C4-2B (cell line): ENCODE measurements at regions not wholly inside any gene's neighbourhood (a gene's known extent, or its start where the extent isn't known, plus 50 kb on each side); places are given as distances from the start of the nearest gene placed in this dataset.

Experiments used
- H3K27ac ChIP-seq: fragments of 450-650 bp; 2 replicates; pipeline ENCODE4 v1.5.1; 2017
- CTCF ChIP-seq: fragments of 450-650 bp; conservative IDR thresholded peaks from 2 replicates; pipeline ENCODE4 v1.5.1; 2017; ENCODE audit warnings: mild to moderate bottlenecking
- ZFX ChIP-seq: fragments of 450-650 bp; IDR thresholded peaks from 2 replicates; pipeline ENCODE4 v1.6.1; 2017

DNA sequence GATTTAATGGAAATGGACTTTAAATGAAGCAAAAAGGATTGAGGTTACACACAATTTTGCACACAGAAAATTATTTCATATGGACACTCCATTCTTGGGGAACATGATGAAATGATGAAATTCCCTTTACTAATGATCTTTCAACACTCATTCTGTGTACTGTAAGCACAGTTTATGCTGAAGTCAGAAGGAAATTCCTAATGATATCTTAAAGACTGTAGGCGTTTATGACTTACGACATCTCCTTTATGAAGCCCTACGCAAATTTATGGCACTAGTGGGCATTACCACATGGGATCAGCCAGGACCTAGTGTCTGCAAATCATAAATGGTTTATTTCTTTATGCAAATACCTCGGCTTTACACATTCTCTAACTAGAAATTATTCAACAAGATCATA lies 97.9 kb upstream of the SOX5 start:
- no peak for TF ChIP-seq CTCF
- TF ChIP-seq ZFX, result no peak
- no peak overlapping the region for H3K27ac ChIP-seq

DNA sequence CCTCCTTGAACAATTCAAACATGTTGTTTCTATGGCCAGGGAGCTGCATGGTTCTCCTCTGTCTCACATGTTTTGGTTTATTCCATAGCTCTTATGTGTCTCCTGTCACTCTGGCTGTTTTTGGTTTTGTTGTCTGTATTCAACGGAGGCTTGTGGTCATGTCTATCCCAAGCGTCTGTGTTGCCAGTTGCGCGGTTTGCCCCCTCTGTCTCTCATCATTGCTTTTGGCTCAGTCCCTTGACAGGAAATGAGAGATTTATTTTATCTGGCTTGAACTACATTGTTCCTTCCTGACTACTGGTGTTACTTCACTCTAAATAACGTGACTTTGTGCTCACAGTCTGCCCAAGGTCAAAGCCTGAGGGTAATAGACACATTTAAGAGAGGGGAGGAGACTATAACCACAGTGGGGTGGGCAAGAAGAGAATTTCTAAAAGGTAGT lies 96.4 kb upstream of the SOX5 start:
- TF ChIP-seq CTCF (no peak), ZFX (no peak)

DNA sequence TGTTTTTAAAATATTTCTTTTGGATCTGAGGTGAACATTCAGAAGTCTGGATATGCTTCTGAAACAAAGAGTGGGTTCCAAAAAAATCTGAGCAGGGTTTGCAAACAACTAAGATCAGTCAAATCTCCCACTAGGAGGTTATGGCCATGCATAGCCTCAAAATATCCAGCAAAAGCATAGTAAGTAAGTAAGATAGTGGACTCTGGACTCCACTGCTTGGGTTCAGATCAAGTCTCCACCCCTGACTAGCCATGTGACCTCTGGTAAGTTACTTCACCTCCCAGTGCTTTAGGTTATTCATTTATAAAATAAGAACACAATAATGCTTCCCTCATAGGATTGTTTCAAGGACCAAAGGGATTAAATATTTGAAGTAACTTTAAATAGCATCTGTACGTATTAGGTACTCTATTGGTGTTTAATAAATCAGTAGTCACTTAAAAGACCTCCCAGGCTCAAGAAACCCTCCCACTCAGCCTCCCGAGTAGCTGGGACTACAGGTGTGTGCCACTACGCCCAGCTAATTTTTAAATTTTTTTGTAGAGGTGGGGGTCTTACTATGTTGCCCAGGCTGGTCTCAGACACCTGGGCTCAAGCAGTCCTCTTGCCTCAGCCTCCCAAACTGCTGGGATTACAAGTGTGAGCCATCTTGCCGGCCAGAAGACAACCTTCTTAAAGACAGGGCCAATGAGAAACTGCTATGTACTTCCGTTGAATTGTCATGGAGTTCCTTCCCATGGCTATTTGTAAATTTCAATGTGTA lies 95.7 kb upstream of the SOX5 start:
- no peak overlapping the region for H3K27ac ChIP-seq
- no peak for TF ChIP-seq CTCF
- TF ChIP-seq ZFX, result no peak

More for the DNA sequence above, 96.4 kb upstream of the SOX5 start:
- no peak overlapping the region for H3K27ac ChIP-seq

DNA sequence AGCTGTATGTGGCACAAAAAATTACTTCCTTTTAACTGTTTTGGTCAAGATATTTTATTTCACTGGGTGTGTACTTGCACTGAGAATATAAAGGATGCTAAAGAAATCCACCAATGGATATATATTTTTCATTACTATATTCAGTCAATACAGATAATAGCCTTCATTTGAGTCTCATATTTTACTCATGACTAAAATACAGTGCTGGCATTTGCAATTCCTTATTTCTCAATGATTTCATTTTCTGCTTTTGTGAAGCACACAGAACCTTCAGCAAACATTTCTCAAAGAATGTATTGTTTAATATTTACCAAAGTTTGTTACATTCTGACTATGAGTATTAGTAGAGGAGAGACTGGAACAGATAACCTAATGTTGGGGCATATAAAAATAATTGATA lies 93.2 kb upstream of the SOX5 start:
- TF ChIP-seq ZFX (no peak), CTCF (no peak)
- H3K27ac ChIP-seq, result no peak overlapping the region

DNA sequence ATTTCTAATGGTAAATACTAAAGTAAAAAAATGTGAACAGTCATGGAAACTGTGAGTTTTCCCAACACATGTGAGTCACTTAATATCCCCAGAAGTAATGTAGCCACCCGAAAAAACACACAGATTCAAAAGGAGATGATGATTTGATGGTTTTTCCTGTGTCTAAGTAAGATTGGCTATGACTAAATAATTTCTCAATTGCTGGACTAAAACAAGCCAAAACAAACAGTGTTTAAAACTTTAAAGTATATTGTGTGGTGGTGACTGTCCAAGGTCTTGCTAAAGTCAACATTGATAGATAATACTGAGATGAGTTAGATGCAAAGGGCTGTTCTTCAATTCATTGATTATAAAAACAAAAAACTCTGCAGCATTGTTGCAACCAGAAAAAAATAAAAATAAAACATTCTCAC lies 89.6 kb upstream of the SOX5 start:
- TF ChIP-seq CTCF, result no peak
- no peak for TF ChIP-seq ZFX
- no peak overlapping the region for H3K27ac ChIP-seq

DNA sequence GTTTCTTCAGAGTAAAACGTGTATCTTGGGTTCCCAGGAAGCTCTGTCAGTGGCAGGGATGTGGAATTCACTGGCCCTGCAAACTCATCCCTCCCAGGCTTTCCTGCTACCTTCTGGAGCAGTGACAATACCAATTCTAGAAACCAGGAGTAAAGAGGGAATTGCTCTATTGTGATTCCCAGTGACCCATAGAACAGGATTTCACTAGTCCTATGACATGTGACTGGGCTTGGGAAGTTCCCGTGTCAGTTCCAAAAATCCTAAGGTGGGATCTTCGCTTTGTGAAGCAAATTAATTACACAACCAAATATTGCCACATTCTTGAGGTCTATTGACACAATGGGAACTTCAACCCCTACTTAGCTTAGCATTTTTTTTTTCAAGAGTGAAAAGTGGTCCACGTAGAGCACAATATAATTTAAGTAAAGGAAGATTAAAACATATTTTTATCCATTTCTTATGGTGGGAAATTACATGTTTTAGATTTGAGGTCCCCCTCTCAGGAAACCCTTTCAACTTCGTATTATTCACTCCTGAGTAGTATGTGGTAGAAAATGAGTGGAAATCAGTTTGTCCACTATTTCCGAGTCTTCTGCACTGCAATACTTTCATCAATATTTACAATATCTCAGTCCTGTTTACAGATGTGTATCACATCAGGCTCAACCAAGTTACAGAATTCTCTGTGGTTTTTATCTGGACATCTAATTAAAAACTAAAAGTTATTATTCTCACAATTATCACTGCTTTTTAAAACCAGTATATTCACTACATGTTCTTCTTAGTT lies 88.9 kb upstream of the SOX5 start:
- no peak overlapping the region for H3K27ac ChIP-seq
- no peak for TF ChIP-seq ZFX
- no peak for TF ChIP-seq CTCF
